WTC11 (cell line): ENCODE measurements at regions not wholly inside any gene's neighbourhood (a gene's known extent, or its start where the extent isn't known, plus 50 kb on each side); places are given as distances from the start of the nearest gene placed in this dataset.
A peak's percentile ranks its signal among the peaks of the same experiment; 100 is the strongest.

Experiments
- ATAC-seq: fragments of 200-7000 bp; cut with Tn5 transposase; 2 replicates; pipeline ENCODE4 v1.10.0; 2021; ENCODE audit warnings: mild to moderate bottlenecking, moderate library complexity
- CTCF ChIA-PET: fragments of 300-600 bp; sonication (Branson Sonifier 250); formaldehyde crosslinking; loops from one replicate; lab custom pipeline; 2021; ENCODE audit warnings: antibody characterized with exemption; lab: Charles Lee
- POLR2A ChIA-PET: fragments of 350-600 bp; sonication (Branson Sonifier 250); formaldehyde crosslinking; loops from one replicate; lab custom pipeline; 2021; ENCODE audit warnings: antibody characterized with exemption; lab: Charles Lee
- DNase-seq: peaks from one replicate; pipeline ENCODE4 v3.0.0; 2021; ENCODE audit warnings: low spot score
- H3K27ac Mint-ChIP-seq: 2 replicates; pipeline ENCODE4 v1.8.0; 2021; ENCODE audit warnings: mixed read lengths
- H3K27me3 Mint-ChIP-seq: 2 replicates; pipeline ENCODE4 v1.8.0; 2021; ENCODE audit warnings: low read depth, mild to moderate bottlenecking, moderate library complexity, mixed read lengths
- H3K36me3 Mint-ChIP-seq: 2 replicates; pipeline ENCODE4 v1.8.0; 2021; ENCODE audit warnings: mixed read lengths
- H3K4me1 Mint-ChIP-seq: 2 replicates; pipeline ENCODE4 v1.8.0; 2022; ENCODE audit warnings: mixed read lengths
- H3K4me3 Mint-ChIP-seq: 2 replicates; pipeline ENCODE4 v1.8.0; 2021; ENCODE audit warnings: mild to moderate bottlenecking, moderate library complexity, mixed read lengths
- H3K9me3 Mint-ChIP-seq: 2 replicates; pipeline ENCODE4 v1.8.0; 2021; ENCODE audit warnings: mixed read lengths
- EMX1 ChIP-seq: fragments of 250-450 bp; sonication (Bioruptor Pico); IDR thresholded peaks from 2 replicates; pipeline ENCODE4 v1.8.0; 2021; ENCODE audit warnings: mild to moderate bottlenecking
- ESRRA ChIP-seq: sonication (generic); formaldehyde crosslinking; IDR thresholded peaks from 2 replicates; pipeline ENCODE4 v1.8.1; 2022; ENCODE audit warnings: mild to moderate bottlenecking, missing genetic modification reagents, borderline replicate concordance
- FOXJ3 ChIP-seq: sonication (generic); formaldehyde crosslinking; IDR thresholded peaks from 2 replicates; pipeline ENCODE4 v1.9.0; 2021; ENCODE audit warnings: missing genetic modification reagents, mild to moderate bottlenecking, borderline replicate concordance
- JAZF1 ChIP-seq: fragments of 250-450 bp; sonication (Bioruptor Pico); IDR thresholded peaks from 2 replicates; pipeline ENCODE4 v1.9.0; 2021; ENCODE audit warnings: moderate library complexity, mild to moderate bottlenecking, inconsistent platforms
- NR3C1 ChIP-seq: sonication (generic); formaldehyde crosslinking; conservative IDR thresholded peaks from 2 replicates; pipeline ENCODE4 v1.8.1; 2023; ENCODE audit warnings: low read depth, mild to moderate bottlenecking, missing genetic modification reagents
- OVOL2 ChIP-seq: fragments of 250-450 bp; sonication (Bioruptor Pico); IDR thresholded peaks from 2 replicates; pipeline ENCODE4 v1.9.0; 2021; ENCODE audit warnings: mild to moderate bottlenecking, borderline replicate concordance
- PREB ChIP-seq: sonication (generic); formaldehyde crosslinking; IDR thresholded peaks from 2 replicates; pipeline ENCODE4 v1.8.1; 2022; ENCODE audit warnings: mild to moderate bottlenecking, missing genetic modification reagents, moderate library complexity, borderline replicate concordance
- RELA ChIP-seq: sonication (generic); formaldehyde crosslinking; IDR thresholded peaks from 2 replicates; pipeline ENCODE4 v1.8.1; 2022; ENCODE audit warnings: missing genetic modification reagents, mild to moderate bottlenecking, borderline replicate concordance
- SP1 ChIP-seq: sonication (generic); formaldehyde crosslinking; conservative IDR thresholded peaks from 2 replicates; pipeline ENCODE4 v1.8.1; 2022; ENCODE audit warnings: missing genetic modification reagents
- STAT6 ChIP-seq: sonication (generic); formaldehyde crosslinking; conservative IDR thresholded peaks from 2 replicates; pipeline ENCODE4 v1.8.1; 2023; ENCODE audit warnings: mild to moderate bottlenecking, low read depth, missing genetic modification reagents, moderate library complexity
- ZBTB21 ChIP-seq: sonication (generic); formaldehyde crosslinking; IDR thresholded peaks from 2 replicates; pipeline ENCODE4 v1.8.1; 2023; ENCODE audit warnings: mild to moderate bottlenecking, missing genetic modification reagents, borderline replicate concordance
- ZNF232 ChIP-seq: sonication (generic); formaldehyde crosslinking; IDR thresholded peaks from 2 replicates; pipeline ENCODE4 v1.8.0; 2022; ENCODE audit warnings: mild to moderate bottlenecking, missing genetic modification reagents
- TF ChIP-seq, protein P1 (sequence below): fragments of 200-600 bp; IDR thresholded peaks from 2 replicates; pipeline ENCODE4 v1.8.0; 2022; ENCODE audit warnings: antibody characterized with exemption
- TF ChIP-seq, protein P2 (sequence below): fragments of 250-450 bp; sonication (Bioruptor Pico); IDR thresholded peaks from 2 replicates; pipeline ENCODE4 v2.1.2; 2022; ENCODE audit warnings: mild to moderate bottlenecking, moderate library complexity
- TF ChIP-seq, protein P3 (sequence below): sonication (generic); formaldehyde crosslinking; IDR thresholded peaks from 2 replicates; pipeline ENCODE4 v1.8.0; 2023; ENCODE audit warnings: missing genetic modification reagents
- TF ChIP-seq, protein P4 (sequence below): fragments of 250-450 bp; sonication (Bioruptor Pico); IDR thresholded peaks from 2 replicates; pipeline ENCODE4 v1.9.0; 2021; ENCODE audit warnings: mild to moderate bottlenecking
- TF ChIP-seq, protein P5 (sequence below): sonication (generic); formaldehyde crosslinking; IDR thresholded peaks from 2 replicates; pipeline ENCODE4 v1.8.1; 2022; ENCODE audit warnings: missing genetic modification reagents, borderline replicate concordance

- TF ChIP-seq, protein P1, sequence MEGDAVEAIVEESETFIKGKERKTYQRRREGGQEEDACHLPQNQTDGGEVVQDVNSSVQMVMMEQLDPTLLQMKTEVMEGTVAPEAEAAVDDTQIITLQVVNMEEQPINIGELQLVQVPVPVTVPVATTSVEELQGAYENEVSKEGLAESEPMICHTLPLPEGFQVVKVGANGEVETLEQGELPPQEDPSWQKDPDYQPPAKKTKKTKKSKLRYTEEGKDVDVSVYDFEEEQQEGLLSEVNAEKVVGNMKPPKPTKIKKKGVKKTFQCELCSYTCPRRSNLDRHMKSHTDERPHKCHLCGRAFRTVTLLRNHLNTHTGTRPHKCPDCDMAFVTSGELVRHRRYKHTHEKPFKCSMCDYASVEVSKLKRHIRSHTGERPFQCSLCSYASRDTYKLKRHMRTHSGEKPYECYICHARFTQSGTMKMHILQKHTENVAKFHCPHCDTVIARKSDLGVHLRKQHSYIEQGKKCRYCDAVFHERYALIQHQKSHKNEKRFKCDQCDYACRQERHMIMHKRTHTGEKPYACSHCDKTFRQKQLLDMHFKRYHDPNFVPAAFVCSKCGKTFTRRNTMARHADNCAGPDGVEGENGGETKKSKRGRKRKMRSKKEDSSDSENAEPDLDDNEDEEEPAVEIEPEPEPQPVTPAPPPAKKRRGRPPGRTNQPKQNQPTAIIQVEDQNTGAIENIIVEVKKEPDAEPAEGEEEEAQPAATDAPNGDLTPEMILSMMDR = no peak
- TF ChIP-seq, protein P2, sequence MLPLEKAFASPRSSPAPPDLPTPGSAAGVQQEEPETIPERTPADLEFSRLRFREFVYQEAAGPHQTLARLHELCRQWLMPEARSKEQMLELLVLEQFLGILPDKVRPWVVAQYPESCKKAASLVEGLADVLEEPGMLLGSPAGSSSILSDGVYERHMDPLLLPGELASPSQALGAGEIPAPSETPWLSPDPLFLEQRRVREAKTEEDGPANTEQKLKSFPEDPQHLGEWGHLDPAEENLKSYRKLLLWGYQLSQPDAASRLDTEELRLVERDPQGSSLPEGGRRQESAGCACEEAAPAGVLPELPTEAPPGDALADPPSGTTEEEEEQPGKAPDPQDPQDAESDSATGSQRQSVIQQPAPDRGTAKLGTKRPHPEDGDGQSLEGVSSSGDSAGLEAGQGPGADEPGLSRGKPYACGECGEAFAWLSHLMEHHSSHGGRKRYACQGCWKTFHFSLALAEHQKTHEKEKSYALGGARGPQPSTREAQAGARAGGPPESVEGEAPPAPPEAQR = no peak
- TF ChIP-seq PREB (CRISPR knock-in tag) = no peak
- TF ChIP-seq, protein P3, sequence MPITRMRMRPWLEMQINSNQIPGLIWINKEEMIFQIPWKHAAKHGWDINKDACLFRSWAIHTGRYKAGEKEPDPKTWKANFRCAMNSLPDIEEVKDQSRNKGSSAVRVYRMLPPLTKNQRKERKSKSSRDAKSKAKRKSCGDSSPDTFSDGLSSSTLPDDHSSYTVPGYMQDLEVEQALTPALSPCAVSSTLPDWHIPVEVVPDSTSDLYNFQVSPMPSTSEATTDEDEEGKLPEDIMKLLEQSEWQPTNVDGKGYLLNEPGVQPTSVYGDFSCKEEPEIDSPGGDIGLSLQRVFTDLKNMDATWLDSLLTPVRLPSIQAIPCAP (CRISPR knock-in tag) = no peak
- no peak for TF ChIP-seq OVOL2
- TF ChIP-seq SP1 (CRISPR knock-in tag) = no peak
- no peak for TF ChIP-seq EMX1 (CRISPR knock-in tag)
- TF ChIP-seq RELA = no peak
- TF ChIP-seq STAT6 (CRISPR knock-in tag) = no peak
- no peak for TF ChIP-seq ZNF232 (CRISPR knock-in tag)
- no peak for TF ChIP-seq ESRRA (CRISPR knock-in tag)
- no peak for TF ChIP-seq NR3C1 (CRISPR knock-in tag)
- no peak for TF ChIP-seq ZBTB21 (CRISPR knock-in tag)
- TF ChIP-seq JAZF1 = no peak
- TF ChIP-seq, all 79 proteins: peak for 0
- Mint-ChIP-seq H3K27me3 (peaks cover 7% of the 10 kb centered on the region), H3K36me3 (peaks cover 80% of the 10 kb centered on the region), H3K27ac (peak overlapping the region; percentile 57), H3K4me3 (no peak overlapping the region), H3K9me3 (peaks cover 93% of the 10 kb centered on the region), H3K4me1 (peaks cover 32% of the 10 kb centered on the region)
- POLR2A ChIA-PET = interaction anchor here (0.5 kb wide), 1 partner anchor 449 kb away, joined by 3 read pairs; no protein-coding TSS in a partner anchor
- ATAC-seq = no peak
- CTCF ChIA-PET = interaction anchor here (1.0 kb wide), 1 partner anchor 26 kb away, joined by 3 read pairs; no protein-coding TSS in a partner anchor
- no peak for DNase-seq
Observed at GRCh38 chr5:153939101-153939500, 99.6 kb downstream of the FAM114A2 start.

GRCh38 chr5:153938191-153938842 is 100.4 kb downstream of the FAM114A2 start:
- peak overlapping the region; percentile 72 for H3K27ac Mint-ChIP-seq
- H3K4me1 Mint-ChIP-seq = peaks cover 32% of the 10 kb centered on the region
- no peak overlapping the region for H3K4me3 Mint-ChIP-seq
- TF ChIP-seq, protein P4, sequence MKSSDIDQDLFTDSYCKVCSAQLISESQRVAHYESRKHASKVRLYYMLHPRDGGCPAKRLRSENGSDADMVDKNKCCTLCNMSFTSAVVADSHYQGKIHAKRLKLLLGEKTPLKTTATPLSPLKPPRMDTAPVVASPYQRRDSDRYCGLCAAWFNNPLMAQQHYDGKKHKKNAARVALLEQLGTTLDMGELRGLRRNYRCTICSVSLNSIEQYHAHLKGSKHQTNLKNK = no peak
- TF ChIP-seq FOXJ3 (CRISPR knock-in tag) (no peak), NR3C1 (CRISPR knock-in tag) (no peak), PREB (CRISPR knock-in tag) (no peak)
- TF ChIP-seq, protein P5, sequence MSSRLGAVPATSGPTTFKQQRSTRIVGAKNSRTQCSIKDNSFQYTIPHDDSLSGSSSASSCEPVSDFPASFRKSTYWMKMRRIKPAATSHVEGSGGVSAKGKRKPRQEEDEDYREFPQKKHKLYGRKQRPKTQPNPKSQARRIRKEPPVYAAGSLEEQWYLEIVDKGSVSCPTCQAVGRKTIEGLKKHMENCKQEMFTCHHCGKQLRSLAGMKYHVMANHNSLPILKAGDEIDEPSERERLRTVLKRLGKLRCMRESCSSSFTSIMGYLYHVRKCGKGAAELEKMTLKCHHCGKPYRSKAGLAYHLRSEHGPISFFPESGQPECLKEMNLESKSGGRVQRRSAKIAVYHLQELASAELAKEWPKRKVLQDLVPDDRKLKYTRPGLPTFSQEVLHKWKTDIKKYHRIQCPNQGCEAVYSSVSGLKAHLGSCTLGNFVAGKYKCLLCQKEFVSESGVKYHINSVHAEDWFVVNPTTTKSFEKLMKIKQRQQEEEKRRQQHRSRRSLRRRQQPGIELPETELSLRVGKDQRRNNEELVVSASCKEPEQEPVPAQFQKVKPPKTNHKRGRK (CRISPR knock-in tag) = no peak
- TF ChIP-seq, all 79 proteins: peak for 0
- Mint-ChIP-seq H3K36me3 (peaks cover 78% of the 10 kb centered on the region), H3K27me3 (peaks cover 7% of the 10 kb centered on the region), H3K9me3 (peaks cover 94% of the 10 kb centered on the region)
- DNase-seq (no peak), ATAC-seq (peak; percentile 84)
- POLR2A ChIA-PET = interaction anchor here (0.5 kb wide), 1 partner anchor 449 kb away, joined by 3 read pairs; no protein-coding TSS in a partner anchor
- CTCF ChIA-PET = interaction anchor here (1.0 kb wide), 1 partner anchor 27 kb away, joined by 3 read pairs; no protein-coding TSS in a partner anchor
